GM12865 (cell line): ENCODE measurements at regions not wholly inside any gene's neighbourhood (a gene's known extent, or its start where the extent isn't known, plus 50 kb on each side); places are given as distances from the start of the nearest gene placed in this dataset.
"Not testable (repeated sequence)": the region's sequence is repeated elsewhere in the genome, so short reads cannot be mapped to it uniquely, and the experiment has no call there.

Experiments used
- DNase-seq: peaks from one replicate; pipeline ENCODE4 v3.0.0; 2010; ENCODE audit warnings: low read depth
- H3K4me3 ChIP-seq: 2 replicates; pipeline ENCODE4 v1.5.1; 2011; ENCODE audit warnings: mild to moderate bottlenecking, low read depth, low read length, control low read depth
- TF ChIP-seq, protein P1 (sequence below): IDR thresholded peaks from 2 replicates; pipeline ENCODE4 v1.5.1; 2011; ENCODE audit warnings: low read length, control low read depth, low read depth, inconsistent platforms; ENCODE audit not compliant: insufficient read depth; ENCODE audit errors: missing control alignments

DNA sequence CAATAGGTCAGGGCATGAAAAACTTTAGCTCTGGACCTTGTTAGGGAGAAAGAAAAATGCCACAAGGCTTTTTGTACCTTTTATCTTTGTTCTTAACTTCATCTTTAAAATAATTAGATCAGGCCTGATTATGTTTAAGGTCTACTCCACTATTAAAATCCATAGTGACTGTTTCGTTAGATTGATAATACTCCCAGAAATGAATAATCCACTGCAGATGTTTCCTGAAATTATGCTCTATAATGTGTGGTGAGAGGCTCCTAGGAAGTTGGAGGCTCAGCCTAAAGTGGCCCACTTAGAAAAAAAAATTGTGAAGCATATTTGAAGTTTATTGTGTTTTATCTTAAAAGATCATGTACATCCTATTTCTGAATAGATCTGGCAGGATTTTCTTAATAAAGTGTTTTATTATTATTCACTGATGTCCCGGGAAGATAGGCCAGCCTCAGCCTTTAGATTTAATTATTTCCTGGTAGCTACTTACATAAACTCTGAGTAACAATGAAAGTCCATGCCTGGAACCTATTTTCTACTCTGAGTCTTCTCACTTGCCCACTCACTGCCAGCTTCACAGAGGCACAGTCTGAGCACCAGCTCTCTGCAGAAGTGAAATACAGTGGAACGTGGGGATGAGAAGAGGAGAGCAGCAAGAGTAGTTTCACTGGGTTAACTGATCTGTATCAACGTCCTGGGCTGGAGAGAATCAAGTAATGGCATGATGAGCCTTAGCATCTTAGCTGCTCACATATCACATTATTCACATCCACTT lies 126.8 kb upstream of the TMEM170B start:
- DNase-seq = peak; percentile 64
- H3K4me3 ChIP-seq = no peak overlapping the region
- TF ChIP-seq, protein P1, sequence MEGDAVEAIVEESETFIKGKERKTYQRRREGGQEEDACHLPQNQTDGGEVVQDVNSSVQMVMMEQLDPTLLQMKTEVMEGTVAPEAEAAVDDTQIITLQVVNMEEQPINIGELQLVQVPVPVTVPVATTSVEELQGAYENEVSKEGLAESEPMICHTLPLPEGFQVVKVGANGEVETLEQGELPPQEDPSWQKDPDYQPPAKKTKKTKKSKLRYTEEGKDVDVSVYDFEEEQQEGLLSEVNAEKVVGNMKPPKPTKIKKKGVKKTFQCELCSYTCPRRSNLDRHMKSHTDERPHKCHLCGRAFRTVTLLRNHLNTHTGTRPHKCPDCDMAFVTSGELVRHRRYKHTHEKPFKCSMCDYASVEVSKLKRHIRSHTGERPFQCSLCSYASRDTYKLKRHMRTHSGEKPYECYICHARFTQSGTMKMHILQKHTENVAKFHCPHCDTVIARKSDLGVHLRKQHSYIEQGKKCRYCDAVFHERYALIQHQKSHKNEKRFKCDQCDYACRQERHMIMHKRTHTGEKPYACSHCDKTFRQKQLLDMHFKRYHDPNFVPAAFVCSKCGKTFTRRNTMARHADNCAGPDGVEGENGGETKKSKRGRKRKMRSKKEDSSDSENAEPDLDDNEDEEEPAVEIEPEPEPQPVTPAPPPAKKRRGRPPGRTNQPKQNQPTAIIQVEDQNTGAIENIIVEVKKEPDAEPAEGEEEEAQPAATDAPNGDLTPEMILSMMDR = no peak

DNA sequence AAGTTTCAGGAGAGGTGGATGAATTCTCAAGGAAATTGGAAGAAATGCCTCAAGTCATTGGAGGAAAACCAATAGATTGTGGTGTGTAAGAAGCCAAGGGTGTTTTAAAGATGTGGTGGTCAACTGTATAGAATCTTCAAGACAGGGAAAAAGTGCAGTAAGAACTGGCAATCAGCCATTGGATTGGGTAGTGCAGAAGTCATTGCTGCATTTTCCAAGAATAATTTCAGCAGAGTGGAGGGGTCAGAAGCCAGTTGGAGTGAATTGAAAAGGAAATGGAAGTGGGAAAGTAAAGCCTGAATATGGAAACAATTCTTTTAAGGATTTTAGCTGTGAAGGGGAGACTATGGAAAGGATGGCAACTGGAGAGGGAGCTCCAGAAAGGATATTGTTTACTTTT lies 128.2 kb upstream of the TMEM170B start:
- DNase-seq = no peak
- no peak overlapping the region for H3K4me3 ChIP-seq
- TF ChIP-seq, protein P1 = no peak

- TF ChIP-seq, protein P1 = no peak
- H3K4me3 ChIP-seq = no peak overlapping the region
- DNase-seq = no peak
Measured at GRCh38 chr6:11407414-11407813, 130.1 kb upstream of the TMEM170B start.

DNA sequence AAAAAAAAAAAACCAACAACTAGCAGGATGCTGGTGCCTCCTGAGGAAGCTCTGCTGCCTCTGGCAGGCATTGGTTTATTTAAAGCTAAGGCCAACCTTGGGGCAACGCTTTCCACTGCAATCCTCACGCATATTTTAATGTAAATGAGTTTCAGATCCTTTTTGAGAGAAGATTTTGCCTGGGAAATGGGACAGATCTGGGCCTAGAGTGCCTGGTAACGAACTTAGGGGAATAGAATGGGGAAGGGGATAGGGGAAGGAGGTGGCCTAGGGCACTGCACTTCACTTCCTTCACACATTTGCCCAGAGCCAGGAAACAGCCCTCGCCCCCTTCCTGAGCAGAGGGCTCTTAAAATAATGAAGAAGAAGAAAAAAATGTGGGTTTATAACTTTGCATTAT lies 132.7 kb upstream of the TMEM170B start:
- no peak for DNase-seq
- H3K4me3 ChIP-seq = no peak overlapping the region
- TF ChIP-seq, protein P1 = no peak

- H3K4me3 ChIP-seq = no peak overlapping the region
- TF ChIP-seq, protein P1 = no peak
- no peak for DNase-seq
Measured at GRCh38 chr6:11404081-11404480, 133.5 kb upstream of the TMEM170B start.

GRCh38 chr6:11403035-11403601 lies 134.4 kb upstream of the TMEM170B start:
- peak; percentile 62 for DNase-seq
- H3K4me3 ChIP-seq = no peak overlapping the region
- TF ChIP-seq, protein P1 = no peak

- not testable (repeated sequence) for H3K4me3 ChIP-seq, DNase-seq
Measured at GRCh38 chr6:11402581-11402980, 135.0 kb upstream of the TMEM170B start.

GRCh38 chr6:11401954-11402353 lies 135.6 kb upstream of the TMEM170B start:
- DNase-seq, H3K4me3 ChIP-seq: not testable (repeated sequence)
